ACC112 (cell line): ENCODE measurements at regions not wholly inside any gene's neighbourhood (a gene's known extent, or its start where the extent isn't known, plus 50 kb on each side); places are given as distances from the start of the nearest gene placed in this dataset.

ENCODE experiments used
- H2AFZ ChIP-seq: fragments of 200-600 bp; sonication (generic); one replicate; pipeline ENCODE4 v1.6.0; 2017; ENCODE audit warnings: antibody characterized with exemption, low read length; ENCODE audit not compliant: unreplicated experiment
- H3K27ac ChIP-seq: fragments of 200-600 bp; sonication (generic); 2 replicates; pipeline ENCODE4 v1.5.1; 2014; ENCODE audit warnings: low read depth, mild to moderate bottlenecking, antibody characterized with exemption, low read length, moderate library complexity
- H3K27me3 ChIP-seq: fragments of 200-600 bp; sonication (generic); 2 replicates; pipeline ENCODE4 v1.6.1; 2014; ENCODE audit warnings: mild to moderate bottlenecking, antibody characterized with exemption, low read length, moderate library complexity, mixed read lengths; ENCODE audit not compliant: insufficient read depth
- H3K36me3 ChIP-seq: fragments of 200-600 bp; sonication (generic); 2 replicates; pipeline ENCODE4 v1.6.1; 2016; ENCODE audit warnings: mild to moderate bottlenecking, antibody characterized with exemption, low read length, moderate library complexity, mixed read lengths; ENCODE audit not compliant: insufficient read depth
- H3K4me1 ChIP-seq: fragments of 200-600 bp; sonication (generic); one replicate; pipeline ENCODE4 v1.6.1; 2016; ENCODE audit warnings: low read length, mixed read lengths; ENCODE audit not compliant: insufficient read depth, unreplicated experiment, control insufficient read depth
- H3K4me3 ChIP-seq: fragments of 200-600 bp; sonication (generic); 2 replicates; pipeline ENCODE4 v1.5.1; 2014; ENCODE audit warnings: mild to moderate bottlenecking, low read depth, low read length
- H3K79me2 ChIP-seq: fragments of 200-600 bp; sonication (generic); one replicate; pipeline ENCODE4 v1.6.0; 2016; ENCODE audit warnings: low read length; ENCODE audit not compliant: control insufficient read depth, unreplicated experiment, insufficient read depth

DNA sequence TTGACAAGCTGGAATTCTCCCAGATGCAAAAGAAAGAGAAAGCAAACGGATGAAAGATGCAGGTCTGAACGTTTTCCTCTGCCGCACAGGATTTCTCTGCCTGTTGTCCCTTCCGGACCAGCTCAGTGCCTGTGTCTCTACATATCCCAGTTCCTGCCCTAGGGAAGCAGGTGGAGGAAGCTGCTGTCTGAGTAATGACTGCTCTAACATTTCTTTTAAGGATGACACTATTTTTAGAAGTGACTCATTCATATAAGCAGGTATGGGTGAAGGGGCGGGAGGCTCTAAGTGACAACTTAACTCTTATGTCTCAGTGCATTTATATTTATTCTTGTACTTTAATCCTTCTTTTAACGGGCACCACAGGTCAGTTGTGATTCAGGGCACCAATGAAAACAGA is 128.8 kb downstream of the SLC24A2 start:
- H2AFZ ChIP-seq, result no peak overlapping the region
- H3K27ac ChIP-seq, result no peak overlapping the region
- no peak overlapping the region for H3K4me3 ChIP-seq
- 0 out of 2 replicates have a peak, but pooled peaks cover 7% of the 10 kb centered on the region for H3K27me3 ChIP-seq
- no peaks in the 10 kb centered on the region for H3K4me1 ChIP-seq
- no peaks in the 10 kb centered on the region for H3K79me2 ChIP-seq
- H3K36me3 ChIP-seq, result no peaks in the 10 kb centered on the region

DNA sequence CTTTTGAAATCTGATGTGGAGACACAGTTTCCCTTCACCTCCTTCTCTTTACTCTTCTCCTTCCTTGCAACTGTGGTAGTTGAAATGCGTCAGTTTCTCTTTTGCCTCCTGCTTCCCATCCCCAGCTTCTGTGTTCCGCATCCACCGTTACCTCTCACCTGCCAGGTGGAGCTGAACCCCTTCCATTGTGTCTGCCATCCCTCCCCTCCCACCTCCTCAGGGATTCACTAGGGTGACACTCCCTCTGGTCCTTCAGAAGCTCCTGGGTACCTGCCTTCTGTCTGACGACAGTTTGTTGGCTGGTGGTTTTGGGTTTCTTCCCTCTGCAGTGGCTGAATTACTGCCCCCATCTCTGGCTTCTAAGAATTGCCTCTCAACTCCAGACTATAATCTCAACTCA is 132.1 kb downstream of the SLC24A2 start:
- Histone ChIP-seq H3K27me3 (0 out of 2 replicates have a peak, but pooled peaks cover 7% of the 10 kb centered on the region), H3K36me3 (no peaks in the 10 kb centered on the region), H2AFZ (no peak overlapping the region), H3K79me2 (no peaks in the 10 kb centered on the region), H3K4me3 (no peak overlapping the region), H3K27ac (no peak overlapping the region), H3K4me1 (no peaks in the 10 kb centered on the region)

DNA sequence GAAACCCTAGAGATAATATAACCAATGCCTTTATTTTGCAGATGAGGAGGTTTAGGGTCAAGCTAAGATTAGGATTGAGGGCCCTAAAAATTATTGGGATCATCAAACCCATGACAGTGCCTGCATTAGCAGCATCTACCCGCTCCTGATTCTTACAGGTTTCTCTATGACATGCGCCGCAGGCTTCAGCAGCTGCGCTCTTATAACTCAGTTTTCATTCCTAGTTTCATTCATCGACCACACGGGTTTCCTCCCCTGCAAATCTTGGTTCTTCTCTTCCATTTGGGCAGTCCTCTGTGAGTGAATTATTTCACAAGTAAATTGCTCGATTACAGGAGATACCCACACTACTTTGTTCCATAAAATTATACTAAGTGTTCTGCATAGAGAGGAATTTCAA is 137.2 kb downstream of the SLC24A2 start:
- Histone ChIP-seq H3K4me1 (no peaks in the 10 kb centered on the region), H3K4me3 (no peak overlapping the region), H3K27ac (no peak overlapping the region), H3K27me3 (peaks cover 11% of the 10 kb centered on the region; the same call in 1 of the 2 replicates), H2AFZ (no peak overlapping the region), H3K36me3 (no peaks in the 10 kb centered on the region), H3K79me2 (no peaks in the 10 kb centered on the region)

DNA sequence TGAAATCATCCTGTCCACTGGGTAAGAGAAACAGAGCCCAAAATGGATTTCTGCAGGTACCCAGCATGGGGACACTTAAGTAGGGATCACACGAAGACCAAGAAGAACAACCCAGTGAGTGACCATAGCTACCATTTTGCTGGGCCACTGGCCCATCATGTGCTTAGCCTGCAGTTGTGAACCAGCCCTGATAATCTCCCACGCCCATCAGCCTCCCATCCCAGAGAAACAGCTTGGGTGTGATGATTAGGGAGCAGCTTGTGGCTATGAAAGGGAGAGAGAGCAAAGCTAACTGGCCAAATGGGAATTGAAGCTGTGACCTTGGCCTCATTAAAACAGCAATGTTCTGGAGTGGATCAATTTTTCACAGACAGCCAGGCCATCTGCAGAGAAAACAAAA is 138.5 kb downstream of the SLC24A2 start:
- no peaks in the 10 kb centered on the region for H3K4me1 ChIP-seq
- no peaks in the 10 kb centered on the region for H3K79me2 ChIP-seq
- H3K4me3 ChIP-seq, result no peak overlapping the region
- no peaks in the 10 kb centered on the region for H3K36me3 ChIP-seq
- H2AFZ ChIP-seq, result no peak overlapping the region
- H3K27me3 ChIP-seq, result peaks cover 15% of the 10 kb centered on the region
- H3K27ac ChIP-seq, result no peak overlapping the region

DNA sequence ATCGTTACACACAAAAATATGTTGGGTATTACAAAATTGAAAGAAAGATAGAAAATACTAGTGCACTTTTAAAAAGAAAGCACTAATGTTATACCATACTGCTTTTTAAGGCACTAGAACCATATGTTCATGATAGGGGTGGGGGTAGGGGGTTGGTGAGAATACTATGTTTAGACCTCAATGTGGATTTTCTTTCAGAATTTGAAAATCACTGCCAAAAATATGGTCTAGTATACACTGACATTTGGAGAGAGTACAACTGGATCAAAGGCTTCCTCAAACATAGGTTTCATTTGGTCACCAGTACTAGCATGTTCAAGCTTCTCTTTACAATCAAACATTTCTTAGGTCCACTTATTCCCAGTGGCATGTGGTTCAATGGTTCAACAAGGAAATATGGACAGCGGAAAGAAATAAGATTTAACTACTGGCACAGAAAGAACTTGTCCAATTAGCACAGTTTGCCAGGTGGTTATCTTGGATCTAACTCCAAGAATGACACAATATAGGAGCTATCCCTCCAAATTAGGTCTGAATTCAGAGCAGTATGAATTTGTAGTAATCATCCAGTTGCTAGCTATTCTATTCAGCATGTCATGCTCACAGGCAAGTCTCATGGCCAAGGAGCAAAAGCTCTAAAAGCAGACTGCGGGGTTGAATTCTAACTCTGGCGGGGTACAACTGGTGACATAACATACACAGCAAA is 139.3 kb downstream of the SLC24A2 start:
- H2AFZ ChIP-seq, result no peak overlapping the region
- no peaks in the 10 kb centered on the region for H3K4me1 ChIP-seq
- H3K36me3 ChIP-seq, result no peaks in the 10 kb centered on the region
- H3K4me3 ChIP-seq, result no peak overlapping the region
- H3K27me3 ChIP-seq, result peaks cover 15% of the 10 kb centered on the region
- no peak overlapping the region for H3K27ac ChIP-seq
- H3K79me2 ChIP-seq, result no peaks in the 10 kb centered on the region

DNA sequence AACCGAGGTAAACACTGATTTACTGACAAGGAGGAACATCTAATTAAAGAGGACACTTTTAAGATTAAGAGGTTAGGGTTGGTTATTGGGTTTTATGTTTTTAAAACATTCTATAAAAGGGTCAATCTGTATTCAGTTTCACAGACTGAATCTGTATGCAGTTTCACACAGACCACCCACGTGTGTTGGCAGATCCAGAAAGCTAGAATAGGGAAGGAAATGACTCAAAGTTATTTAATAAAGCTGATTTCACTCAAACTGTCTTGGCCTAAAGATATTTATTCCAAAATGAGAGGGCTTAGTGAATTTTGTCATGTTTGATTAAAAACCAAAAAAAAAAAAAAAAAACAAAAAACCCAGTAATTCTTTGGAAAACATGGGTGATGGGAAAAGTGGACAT is 140.2 kb downstream of the SLC24A2 start:
- Histone ChIP-seq H3K27me3 (peaks cover 15% of the 10 kb centered on the region), H3K36me3 (no peaks in the 10 kb centered on the region), H3K79me2 (no peaks in the 10 kb centered on the region), H3K4me1 (no peaks in the 10 kb centered on the region), H3K27ac (no peak overlapping the region), H3K4me3 (no peak overlapping the region), H2AFZ (no peak overlapping the region)

DNA sequence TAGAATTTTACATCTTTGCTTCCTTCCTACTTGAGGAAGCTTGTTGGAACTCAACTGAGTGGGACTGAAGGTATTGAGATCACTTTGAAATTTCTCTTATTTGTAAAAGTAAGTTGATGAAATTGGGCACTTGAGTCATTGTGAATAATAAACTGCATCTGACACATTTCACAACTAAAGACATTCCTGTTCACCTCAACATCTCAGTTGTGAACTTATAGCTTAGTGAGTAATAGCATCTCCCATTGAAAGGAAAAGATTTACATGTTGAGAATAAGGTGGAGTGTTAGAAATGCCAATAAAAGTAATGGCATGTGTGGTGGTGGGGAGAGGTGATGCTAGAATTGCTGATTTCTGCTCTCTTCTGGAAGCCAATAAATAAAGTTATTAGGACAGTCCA is 145.0 kb downstream of the SLC24A2 start:
- no peak overlapping the region for H3K27ac ChIP-seq
- no peak overlapping the region for H2AFZ ChIP-seq
- no peaks in the 10 kb centered on the region for H3K79me2 ChIP-seq
- H3K4me1 ChIP-seq, result no peaks in the 10 kb centered on the region
- H3K36me3 ChIP-seq, result no peaks in the 10 kb centered on the region
- H3K27me3 ChIP-seq, result peaks cover 4% of the 10 kb centered on the region
- H3K4me3 ChIP-seq, result no peak overlapping the region

DNA sequence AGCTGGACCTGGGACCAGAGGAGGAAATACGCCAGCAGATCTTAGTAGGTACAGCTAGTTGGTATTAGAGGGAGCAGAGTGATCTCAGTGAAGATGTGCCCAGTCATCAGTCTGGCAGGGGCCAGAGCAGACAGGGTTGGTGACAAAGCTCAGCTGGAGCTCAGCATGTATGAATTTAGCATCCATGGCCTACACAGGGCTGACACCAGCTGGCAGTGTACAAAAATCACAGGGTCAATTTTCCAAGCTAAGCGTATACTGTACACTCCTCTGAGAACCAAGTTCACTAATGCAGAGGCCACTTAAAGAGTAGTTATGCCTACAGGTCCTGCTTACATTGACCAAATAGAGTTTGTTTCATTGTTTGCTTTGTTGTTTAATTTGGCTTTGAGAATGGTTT is 146.6 kb downstream of the SLC24A2 start:
- no peak overlapping the region for H2AFZ ChIP-seq
- H3K27me3 ChIP-seq, result peaks cover 13% of the 10 kb centered on the region
- no peak overlapping the region for H3K4me3 ChIP-seq
- H3K4me1 ChIP-seq, result no peaks in the 10 kb centered on the region
- H3K27ac ChIP-seq, result no peak overlapping the region
- H3K79me2 ChIP-seq, result no peaks in the 10 kb centered on the region
- no peaks in the 10 kb centered on the region for H3K36me3 ChIP-seq

DNA sequence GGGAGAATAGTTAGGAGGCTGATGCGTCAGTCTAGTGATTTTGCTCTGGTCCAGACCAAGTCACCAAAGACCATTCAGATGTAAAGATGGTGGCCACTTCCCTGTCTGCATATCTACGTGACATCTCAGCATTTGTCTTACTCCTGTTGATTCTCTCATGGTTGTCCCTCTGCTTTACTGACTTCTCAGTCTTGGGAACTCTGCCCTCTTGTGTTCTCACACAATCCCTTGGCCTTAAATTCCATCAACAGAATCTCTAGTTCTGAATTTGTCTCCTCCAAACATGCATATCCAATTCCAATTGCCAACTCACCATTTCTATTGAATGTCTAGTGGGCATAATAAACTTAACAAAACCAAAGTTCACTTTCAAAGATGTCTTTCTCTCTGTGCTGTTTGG is 147.8 kb downstream of the SLC24A2 start:
- Histone ChIP-seq H3K36me3 (no peaks in the 10 kb centered on the region), H3K27me3 (peaks cover 16% of the 10 kb centered on the region)

DNA sequence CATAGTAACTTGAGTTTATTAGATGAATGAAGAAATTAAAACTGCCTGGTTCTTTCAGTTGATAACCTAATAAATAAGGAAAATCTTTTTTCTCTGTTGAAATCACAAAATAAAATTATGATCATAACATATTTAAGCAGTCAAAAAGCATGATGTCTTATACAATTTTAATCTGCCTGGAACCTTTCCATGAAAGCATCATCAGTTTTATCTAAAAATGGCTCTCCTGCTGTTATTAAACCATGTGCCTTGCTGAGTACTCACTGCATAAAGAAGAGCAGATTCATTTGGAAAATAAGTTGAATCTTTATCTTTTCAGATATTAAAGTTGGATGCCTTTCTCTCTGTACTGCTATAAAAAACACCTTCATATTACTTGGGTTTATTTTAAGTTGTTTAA is 148.8 kb downstream of the SLC24A2 start:
- H3K4me1 ChIP-seq, result no peaks in the 10 kb centered on the region
- no peak overlapping the region for H3K4me3 ChIP-seq
- no peak overlapping the region for H2AFZ ChIP-seq
- no peaks in the 10 kb centered on the region for H3K79me2 ChIP-seq
- H3K27ac ChIP-seq, result no peak overlapping the region
- H3K36me3 ChIP-seq, result no peaks in the 10 kb centered on the region
- H3K27me3 ChIP-seq, result peaks cover 12% of the 10 kb centered on the region

More for the DNA sequence above, 147.8 kb downstream of the SLC24A2 start:
- no peaks in the 10 kb centered on the region for H3K79me2 ChIP-seq
- H3K4me3 ChIP-seq, result no peak overlapping the region
- H3K27ac ChIP-seq, result no peak overlapping the region
- no peak overlapping the region for H2AFZ ChIP-seq
- H3K4me1 ChIP-seq, result no peaks in the 10 kb centered on the region

DNA sequence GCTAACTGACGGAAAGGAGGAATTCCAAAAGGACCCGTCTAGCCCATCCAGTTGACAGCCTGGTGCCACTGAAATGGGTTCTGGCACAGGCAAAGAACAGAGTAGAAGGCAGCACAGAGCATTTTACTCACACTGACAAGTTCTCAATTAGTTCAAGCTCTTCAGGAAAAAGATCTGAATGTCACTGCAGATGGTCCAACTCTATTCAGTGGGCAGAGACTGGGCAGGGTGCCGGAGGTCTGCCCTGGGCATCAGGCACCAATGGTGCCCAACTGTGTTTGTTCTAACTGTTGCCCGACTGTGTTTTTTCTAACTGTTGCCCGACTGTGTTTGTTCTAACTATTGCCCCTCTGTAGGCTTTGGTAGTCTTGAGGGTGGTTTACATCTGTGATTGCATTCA is 151.8 kb downstream of the SLC24A2 start:
- no peak overlapping the region for H3K4me3 ChIP-seq
- no peaks in the 10 kb centered on the region for H3K4me1 ChIP-seq
- no peaks in the 10 kb centered on the region for H3K79me2 ChIP-seq
- peaks cover 12% of the 10 kb centered on the region for H3K27me3 ChIP-seq
- H3K36me3 ChIP-seq, result no peaks in the 10 kb centered on the region
- no peak overlapping the region for H2AFZ ChIP-seq
- no peak overlapping the region for H3K27ac ChIP-seq
